ENCODE measurements at regions not wholly inside any gene's neighbourhood (a gene's known extent, or its start where the extent isn't known, plus 50 kb on each side); places are given as distances from the start of the nearest gene placed in this dataset.

- TF ChIP-seq CTCF (IDR thresholded peaks at IDR 0.05; ENCODE audit: low read length) (no peak), EZH2 (optimal IDR thresholded peaks at IDR 0.05; ENCODE audit: low read depth, low read length) (no peak)
Observed at GRCh38 chr2:100703739-100704138, 116.2 kb upstream of the NPAS2 start.

Measured in MM.1S (cell line).